Colonic mucosa (tissue), 4 donors: ENCODE measurements at regions not wholly inside any gene's neighbourhood (a gene's known extent, or its start where the extent isn't known, plus 50 kb on each side); places are given as distances from the start of the nearest gene placed in this dataset.

Source experiments
- DNase-seq: peaks from one replicate; pipeline ENCODE4 v3.0.0-alpha.2; 2020
- H3K27ac ChIP-seq: fragments of 200-600 bp; one replicate; pipeline ENCODE4 v1.8.0; 2021
- H3K27me3 ChIP-seq: fragments of 200-600 bp; one replicate; pipeline ENCODE4 v1.8.0; 2021
- H3K36me3 ChIP-seq: fragments of 200-600 bp; one replicate; pipeline ENCODE4 v1.8.0; 2021
- H3K4me1 ChIP-seq: fragments of 200-600 bp; one replicate; pipeline ENCODE4 v1.8.0; 2021; ENCODE audit warnings: mild to moderate bottlenecking
- H3K4me3 ChIP-seq: fragments of 200-600 bp; one replicate; pipeline ENCODE4 v1.8.0; 2021
- H3K9ac ChIP-seq, 2 donors: one replicate each; pipeline ENCODE4 v1.7.0; 2013; ENCODE audit warnings: control low read depth in 2 of 2, low read depth in 2 of 2, low read length in 2 of 2
- H3K9me3 ChIP-seq: fragments of 200-600 bp; one replicate; pipeline ENCODE4 v1.8.0; 2021
- CTCF ChIP-seq: fragments of 200-600 bp; IDR thresholded peaks from one replicate; pipeline ENCODE4 v1.8.0; 2022; ENCODE audit warnings: antibody characterized with exemption, mild to moderate bottlenecking
- intact Hi-C: fragments of 100-400 bp; cut with DNase I; formaldehyde crosslinking; loops from one replicate; pipeline ENCODE4 v1.14.1; 2022
- donor health status: healthy.
- donor health status: DM: no; HTN: no; CAD: no.
- donor health status: DM: no; HTN: no; CAD: no.

GRCh38 chr2:19746611-19747309 is 155.0 kb downstream of the TTC32 start:
- Histone ChIP-seq H3K36me3 (no peaks in the 10 kb centered on the region), H3K9ac (no peak overlapping the region), H3K27me3 (no peaks in the 10 kb centered on the region), H3K4me1 (no peaks in the 10 kb centered on the region), H3K9me3 (no peaks in the 10 kb centered on the region), H3K27ac (no peak overlapping the region), H3K4me3 (no peak overlapping the region)
- intact Hi-C loops, result no loop called here
- no peak for TF ChIP-seq CTCF
- no peak for DNase-seq

- Histone ChIP-seq H3K4me3 (no peak overlapping the region), H3K27me3 (no peaks in the 10 kb centered on the region), H3K27ac (no peak overlapping the region), H3K4me1 (no peaks in the 10 kb centered on the region), H3K9me3 (no peaks in the 10 kb centered on the region), H3K9ac (no peak overlapping the region), H3K36me3 (no peaks in the 10 kb centered on the region)
- intact Hi-C loops, result no loop called here
- DNase-seq, result no peak
- no peak for TF ChIP-seq CTCF
Observed at GRCh38 chr2:19746137-19746600, 155.6 kb downstream of the TTC32 start.

- Histone ChIP-seq H3K36me3 (no peaks in the 10 kb centered on the region), H3K9ac (no peak overlapping the region), H3K27ac (no peak overlapping the region), H3K27me3 (no peaks in the 10 kb centered on the region), H3K9me3 (no peaks in the 10 kb centered on the region), H3K4me1 (no peaks in the 10 kb centered on the region), H3K4me3 (no peak overlapping the region)
- no peak for DNase-seq
- TF ChIP-seq CTCF, result no peak
- intact Hi-C loops, result no loop called here
Observed at GRCh38 chr2:19745318-19746136, 156.3 kb downstream of the TTC32 start.

GRCh38 chr2:19744456-19745199 is 157.2 kb downstream of the TTC32 start:
- H3K4me3 ChIP-seq, result no peak overlapping the region
- H3K9ac ChIP-seq, result no peak overlapping the region
- intact Hi-C loops, result no loop called here
- H3K4me1 ChIP-seq, result no peaks in the 10 kb centered on the region
- H3K27ac ChIP-seq, result no peak overlapping the region
- no peak for DNase-seq
- H3K27me3 ChIP-seq, result no peaks in the 10 kb centered on the region
- TF ChIP-seq CTCF, result no peak
- H3K36me3 ChIP-seq, result no peaks in the 10 kb centered on the region
- no peaks in the 10 kb centered on the region for H3K9me3 ChIP-seq

- Histone ChIP-seq H3K27ac (no peak overlapping the region), H3K27me3 (no peaks in the 10 kb centered on the region), H3K9me3 (no peaks in the 10 kb centered on the region), H3K4me1 (no peaks in the 10 kb centered on the region), H3K4me3 (no peak overlapping the region), H3K9ac (no peak overlapping the region), H3K36me3 (no peaks in the 10 kb centered on the region)
- no peak for DNase-seq
- intact Hi-C loops, result no loop called here
- TF ChIP-seq CTCF, result no peak
Observed at GRCh38 chr2:19743641-19744040, 158.1 kb downstream of the TTC32 start.
